RWPE1 (cell line): ENCODE measurements at regions not wholly inside any gene's neighbourhood (a gene's known extent, or its start where the extent isn't known, plus 50 kb on each side); places are given as distances from the start of the nearest gene placed in this dataset.
"Not testable (repeated sequence)": the region's sequence is repeated elsewhere in the genome, so short reads cannot be mapped to it uniquely, and the experiment has no call there.

ENCODE experiments used
- CTCF ChIA-PET: fragments of 350-600 bp; sonication (Branson Sonifier 250); formaldehyde crosslinking; extraction: SDS; loops from one replicate; lab custom pipeline; 2021; lab: Yijun Ruan, JAX
- POLR2A ChIA-PET: fragments of 400-600 bp; formaldehyde crosslinking; extraction: SDS; loops from one replicate; lab custom pipeline; 2020; ENCODE audit warnings: antibody characterized with exemption; ENCODE audit not compliant: low non-redundant PET; lab: Yijun Ruan, JAX
- DNase-seq: peaks from one replicate; pipeline ENCODE4 v3.0.0; 2012; ENCODE audit warnings: low spot score
- H3K27ac ChIP-seq: fragments of 450-650 bp; 2 replicates; pipeline ENCODE4 v1.5.1; 2017
- TF ChIP-seq, protein P1 (sequence below): fragments of 450-650 bp; conservative IDR thresholded peaks from 2 replicates; pipeline ENCODE4 v1.5.1; 2017; ENCODE audit warnings: low read depth, mild to moderate bottlenecking

DNA sequence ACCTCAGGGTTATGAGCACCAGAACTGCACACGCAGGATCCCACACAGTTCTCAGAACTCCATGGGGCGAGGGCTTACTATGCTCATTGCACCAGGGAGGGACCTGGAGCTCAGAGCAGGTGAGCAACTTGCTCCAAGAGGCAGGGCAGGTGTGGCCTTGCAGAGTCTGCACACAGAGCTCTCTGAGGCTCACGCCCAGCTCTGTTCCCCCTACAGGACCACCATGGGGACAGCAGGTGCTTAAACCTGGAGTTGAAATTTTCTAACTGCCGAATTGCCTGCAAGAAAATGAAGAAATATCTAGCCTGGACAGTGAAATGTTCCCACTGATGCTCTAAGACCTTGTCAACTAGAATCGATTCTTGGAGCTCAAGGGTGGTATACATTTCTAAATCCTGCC, 49.9 kb upstream of the MSMB start:
- H3K27ac ChIP-seq, CTCF ChIA-PET, POLR2A ChIA-PET, DNase-seq: not testable (repeated sequence)

DNA sequence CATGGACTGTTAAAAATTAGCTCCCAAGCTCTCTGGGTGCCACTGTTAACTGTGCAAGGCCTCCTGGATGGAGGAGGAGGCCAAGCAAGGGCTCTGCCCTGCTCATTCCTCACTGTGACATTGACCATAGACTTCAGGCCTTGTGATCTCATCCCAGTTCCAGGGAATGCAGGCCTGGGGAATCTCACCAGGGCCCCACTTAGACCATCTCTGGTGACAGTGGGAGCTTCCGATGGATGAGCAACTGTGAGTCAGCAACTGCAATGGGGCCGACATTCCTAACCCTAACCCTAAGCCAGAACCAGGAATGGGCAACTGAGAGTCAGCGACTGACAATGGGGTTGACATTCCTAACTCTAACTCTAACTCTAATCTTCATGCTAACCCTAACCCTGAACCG, 50.4 kb upstream of the MSMB start:
- TF ChIP-seq, protein P1, sequence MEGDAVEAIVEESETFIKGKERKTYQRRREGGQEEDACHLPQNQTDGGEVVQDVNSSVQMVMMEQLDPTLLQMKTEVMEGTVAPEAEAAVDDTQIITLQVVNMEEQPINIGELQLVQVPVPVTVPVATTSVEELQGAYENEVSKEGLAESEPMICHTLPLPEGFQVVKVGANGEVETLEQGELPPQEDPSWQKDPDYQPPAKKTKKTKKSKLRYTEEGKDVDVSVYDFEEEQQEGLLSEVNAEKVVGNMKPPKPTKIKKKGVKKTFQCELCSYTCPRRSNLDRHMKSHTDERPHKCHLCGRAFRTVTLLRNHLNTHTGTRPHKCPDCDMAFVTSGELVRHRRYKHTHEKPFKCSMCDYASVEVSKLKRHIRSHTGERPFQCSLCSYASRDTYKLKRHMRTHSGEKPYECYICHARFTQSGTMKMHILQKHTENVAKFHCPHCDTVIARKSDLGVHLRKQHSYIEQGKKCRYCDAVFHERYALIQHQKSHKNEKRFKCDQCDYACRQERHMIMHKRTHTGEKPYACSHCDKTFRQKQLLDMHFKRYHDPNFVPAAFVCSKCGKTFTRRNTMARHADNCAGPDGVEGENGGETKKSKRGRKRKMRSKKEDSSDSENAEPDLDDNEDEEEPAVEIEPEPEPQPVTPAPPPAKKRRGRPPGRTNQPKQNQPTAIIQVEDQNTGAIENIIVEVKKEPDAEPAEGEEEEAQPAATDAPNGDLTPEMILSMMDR: no peak
- no peak for DNase-seq
- ChIA-PET POLR2A (no interaction called here), CTCF (no interaction called here)
- no peak overlapping the region for H3K27ac ChIP-seq

- POLR2A ChIA-PET: no interaction called here
- no peak for DNase-seq
- H3K27ac ChIP-seq: no peak overlapping the region
Measured at GRCh38 chr10:46096909-46097575, 51.0 kb upstream of the MSMB start.

GRCh38 chr10:46097576-46098317, 51.7 kb upstream of the MSMB start:
- H3K27ac ChIP-seq: no peak overlapping the region
- TF ChIP-seq, protein P1: no peak
- POLR2A ChIA-PET: no interaction called here
- CTCF ChIA-PET: no interaction called here
- DNase-seq: no peak

More at GRCh38 chr10:46096909-46097575, 51.0 kb upstream of the MSMB start:
- TF ChIP-seq, protein P1: no peak
- CTCF ChIA-PET: no interaction called here

DNA sequence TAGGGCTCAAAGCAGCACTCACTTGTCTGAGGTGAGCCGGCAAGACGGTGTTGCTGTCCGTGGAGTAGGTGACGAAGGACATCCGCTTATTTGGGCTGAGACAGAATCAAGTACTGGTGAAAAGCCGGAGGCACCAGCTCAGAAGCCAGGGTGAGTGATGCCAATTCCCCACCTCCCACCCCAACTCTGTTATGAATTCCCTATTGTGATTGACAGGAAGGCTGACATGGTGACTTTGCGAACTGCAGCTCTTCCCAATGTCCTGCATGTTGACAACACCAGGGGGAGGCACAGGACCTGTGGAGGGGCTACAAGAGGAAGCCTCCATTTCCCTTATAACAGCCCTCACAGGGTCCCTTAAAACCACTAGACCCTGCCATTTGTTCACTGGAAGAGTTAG, 52.3 kb upstream of the MSMB start:
- H3K27ac ChIP-seq: no peak overlapping the region
- no peak for DNase-seq
- ChIA-PET POLR2A (no interaction called here), CTCF (no interaction called here)
- TF ChIP-seq, protein P1: no peak

GRCh38 chr10:46098925-46099324, 52.9 kb upstream of the MSMB start:
- POLR2A ChIA-PET, H3K27ac ChIP-seq, DNase-seq, CTCF ChIA-PET: not testable (repeated sequence)

- TF ChIP-seq, protein P1: no peak
- H3K27ac ChIP-seq: no peak overlapping the region
- ChIA-PET CTCF (interaction anchor here (0.6 kb wide), 1 partner anchor 59 kb away, joined by 3 read pairs; no protein-coding TSS in a partner anchor), POLR2A (no interaction called here)
- DNase-seq: no peak
Measured at GRCh38 chr10:46104071-46104585, 58.1 kb upstream of the MSMB start.

- POLR2A ChIA-PET, CTCF ChIA-PET, DNase-seq, H3K27ac ChIP-seq: not testable (repeated sequence)
Measured at GRCh38 chr10:46105416-46105815, 59.3 kb upstream of the MSMB start.

- H3K27ac ChIP-seq, CTCF ChIA-PET, DNase-seq, POLR2A ChIA-PET: not testable (repeated sequence)
Measured at GRCh38 chr10:46105856-46106409, 59.9 kb upstream of the MSMB start.
